Stomach smooth muscle (tissue), 2 donors: ENCODE measurements at regions not wholly inside any gene's neighbourhood (a gene's known extent, or its start where the extent isn't known, plus 50 kb on each side); places are given as distances from the start of the nearest gene placed in this dataset.
"Not testable (repeated sequence)": the region's sequence is repeated elsewhere in the genome, so short reads cannot be mapped to it uniquely, and the experiment has no call there.

Experiments used
- H3K27ac ChIP-seq: one replicate; pipeline ENCODE4 v1.7.0; 2013; ENCODE audit warnings: mild to moderate bottlenecking, low read length, inconsistent platforms
- H3K27me3 ChIP-seq, 2 donors: one replicate each; pipeline ENCODE4 v1.7.0; 2013; ENCODE audit warnings: low read length in 2 of 2; ENCODE audit not compliant: insufficient read depth in 2 of 2, control insufficient read depth in 1 of 2
- H3K36me3 ChIP-seq, 2 donors: one replicate each; pipeline ENCODE4 v1.7.0; 2013; ENCODE audit warnings: low read length in 2 of 2; ENCODE audit not compliant: control insufficient read depth in 2 of 2, insufficient read depth in 2 of 2
- H3K4me1 ChIP-seq: one replicate; pipeline ENCODE4 v1.7.0; 2013; ENCODE audit warnings: low read length; ENCODE audit not compliant: control insufficient read depth, insufficient read depth
- H3K4me3 ChIP-seq, 2 donors: one replicate each; pipeline ENCODE4 v1.7.0; 2013; ENCODE audit warnings: low read length in 2 of 2
- H3K9ac ChIP-seq, 2 donors: one replicate each; pipeline ENCODE4 v1.7.0; 2013; ENCODE audit warnings: low read length in 2 of 2, mild to moderate bottlenecking in 1 of 2
- H3K9me3 ChIP-seq, 2 donors: one replicate each; pipeline ENCODE4 v1.7.0; 2013; ENCODE audit warnings: low read length in 2 of 2; ENCODE audit not compliant: control insufficient read depth in 2 of 2
- donor health status: healthy.
- donor health status: Pancreatic carcinoma.

GRCh38 chr10:29728541-29729049, 93.8 kb upstream of the SVIL start:
- Histone ChIP-seq H3K9ac (peak overlapping the region; percentile 35 to 55), H3K27ac (peak overlapping the region; percentile 71), H3K4me1 (peaks cover 66% of the 10 kb centered on the region), H3K27me3 (no peaks in the 10 kb centered on the region), H3K9me3 (no peaks in the 10 kb centered on the region), H3K4me3 (peak overlapping the region; percentile 41 to 49), H3K36me3 (peaks cover 2 to 3% of the 10 kb centered on the region in 2 donors)

- H3K4me3 ChIP-seq, H3K9ac ChIP-seq, H3K27me3 ChIP-seq, H3K9me3 ChIP-seq, H3K36me3 ChIP-seq: not testable (repeated sequence)
- peak overlapping the region; percentile 46 for H3K27ac ChIP-seq
- H3K4me1 ChIP-seq: peaks cover 61% of the 10 kb centered on the region
Measured at GRCh38 chr10:29725927-29726326, 91.2 kb upstream of the SVIL start.

- H3K4me3 ChIP-seq: peak overlapping the region; percentile 29 to 33
- H3K27me3 ChIP-seq: no peaks in the 10 kb centered on the region
- peaks cover 54% of the 10 kb centered on the region for H3K4me1 ChIP-seq
- no peaks in the 10 kb centered on the region for H3K9me3 ChIP-seq
- H3K36me3 ChIP-seq: peaks cover 2 to 3% of the 10 kb centered on the region in 2 donors
- H3K27ac ChIP-seq: peak overlapping the region; percentile 46
- peak overlapping the region in 1 of 2 donors; percentile 51 for H3K9ac ChIP-seq
Measured at GRCh38 chr10:29725133-29725720, 90.5 kb upstream of the SVIL start.

- Histone ChIP-seq H3K4me1 (peaks cover 43% of the 10 kb centered on the region), H3K9ac (no peak overlapping the region), H3K27me3 (no peaks in the 10 kb centered on the region), H3K4me3 (peak overlapping the region in 1 of 2 donors; percentile 10), H3K27ac (no peak overlapping the region), H3K36me3 (peaks cover 3 to 5% of the 10 kb centered on the region in 2 donors), H3K9me3 (no peaks in the 10 kb centered on the region)
Measured at GRCh38 chr10:29723726-29724125, 89.0 kb upstream of the SVIL start.

GRCh38 chr10:29722777-29723176, 88.0 kb upstream of the SVIL start:
- peaks cover 39% of the 10 kb centered on the region for H3K4me1 ChIP-seq
- no peak overlapping the region for H3K9ac ChIP-seq

GRCh38 chr10:29720149-29720548, 85.4 kb upstream of the SVIL start:
- no peaks in the 10 kb centered on the region for H3K9me3 ChIP-seq
- H3K4me1 ChIP-seq: peaks cover 20% of the 10 kb centered on the region
- no peak overlapping the region for H3K9ac ChIP-seq
- H3K4me3 ChIP-seq: no peak overlapping the region
- no peak overlapping the region for H3K27ac ChIP-seq
- H3K36me3 ChIP-seq: peaks cover 0 to 2% of the 10 kb centered on the region in 2 donors
- no peaks in the 10 kb centered on the region for H3K27me3 ChIP-seq

More at GRCh38 chr10:29722777-29723176, 88.0 kb upstream of the SVIL start:
- H3K36me3 ChIP-seq: peaks cover 3 to 5% of the 10 kb centered on the region in 2 donors
- peak overlapping the region; percentile 60 for H3K27ac ChIP-seq
- no peaks in the 10 kb centered on the region for H3K27me3 ChIP-seq
- H3K4me3 ChIP-seq: no peak overlapping the region
- no peaks in the 10 kb centered on the region for H3K9me3 ChIP-seq

GRCh38 chr10:29719281-29719675, 84.5 kb upstream of the SVIL start:
- no peaks in the 10 kb centered on the region for H3K9me3 ChIP-seq
- H3K36me3 ChIP-seq: peaks cover 0 to 2% of the 10 kb centered on the region in 2 donors
- no peaks in the 10 kb centered on the region for H3K27me3 ChIP-seq
- no peak overlapping the region for H3K4me3 ChIP-seq
- H3K9ac ChIP-seq: no peak overlapping the region
- peaks cover 17% of the 10 kb centered on the region for H3K4me1 ChIP-seq
- no peak overlapping the region for H3K27ac ChIP-seq

GRCh38 chr10:29715296-29715695, 80.5 kb upstream of the SVIL start:
- H3K4me1 ChIP-seq: peaks cover 11% of the 10 kb centered on the region

GRCh38 chr10:29714096-29714874, 79.5 kb upstream of the SVIL start:
- Histone ChIP-seq H3K27ac (no peak overlapping the region), H3K36me3 (peaks cover 4 to 6% of the 10 kb centered on the region in 2 donors), H3K27me3 (no peaks in the 10 kb centered on the region), H3K9ac (no peak overlapping the region), H3K4me1 (peaks cover 14% of the 10 kb centered on the region), H3K9me3 (no peaks in the 10 kb centered on the region), H3K4me3 (no peak overlapping the region)

More at GRCh38 chr10:29715296-29715695, 80.5 kb upstream of the SVIL start:
- H3K9ac ChIP-seq: no peak overlapping the region
- peak overlapping the region in 1 of 2 donors; percentile 12 for H3K4me3 ChIP-seq
- no peaks in the 10 kb centered on the region for H3K9me3 ChIP-seq
- H3K27me3 ChIP-seq: no peaks in the 10 kb centered on the region
- H3K36me3 ChIP-seq: peaks cover 3 to 5% of the 10 kb centered on the region in 2 donors
- H3K27ac ChIP-seq: no peak overlapping the region

GRCh38 chr10:29713450-29713849, 78.7 kb upstream of the SVIL start:
- Histone ChIP-seq H3K4me1 (peaks cover 14% of the 10 kb centered on the region), H3K9ac (no peak overlapping the region), H3K27ac (no peak overlapping the region), H3K36me3 (peaks cover 5 to 9% of the 10 kb centered on the region in 2 donors), H3K9me3 (no peaks in the 10 kb centered on the region), H3K27me3 (no peaks in the 10 kb centered on the region), H3K4me3 (no peak overlapping the region)
